Brain microvascular endothelial cell (primary cell): ENCODE measurements at regions not wholly inside any gene's neighbourhood (a gene's known extent, or its start where the extent isn't known, plus 50 kb on each side); places are given as distances from the start of the nearest gene placed in this dataset.

Experiments used
- DNase-seq: peaks from one replicate; pipeline ENCODE4 v3.0.0-alpha.2; 2020
- H3K27ac ChIP-seq: fragments of 250-450 bp; sonication (Bioruptor Pico); 2 replicates; pipeline ENCODE4 v1.5.1; 2020; ENCODE audit warnings: mild to moderate bottlenecking, moderate library complexity
- H3K27me3 ChIP-seq: fragments of 250-450 bp; sonication (Bioruptor Pico); replicated peaks from 2 replicates; pipeline ENCODE4 v1.5.1; 2020; ENCODE audit warnings: mild to moderate bottlenecking
- H3K36me3 ChIP-seq: fragments of 250-450 bp; sonication (Bioruptor Pico); replicated peaks from 2 replicates; pipeline ENCODE4 v1.5.1; 2020; ENCODE audit warnings: mild to moderate bottlenecking
- H3K4me3 ChIP-seq: 2 replicates; pipeline ENCODE4 v1.5.1; 2011; ENCODE audit warnings: low read depth, mild to moderate bottlenecking, control low read depth, low read length, moderate library complexity
- in situ Hi-C: cut with HindIII; loops from 2 replicates; pipeline ENCODE4 v1.10.0; 2017; ENCODE audit warnings: low sequenced_read_pairs, low pct_ligation_motif_present
- TF ChIP-seq, protein P1 (sequence below): IDR thresholded peaks from 2 replicates; pipeline ENCODE4 v1.5.1; 2011; ENCODE audit warnings: low read depth, mild to moderate bottlenecking, moderate library complexity, low read length, control low read depth, inconsistent platforms; ENCODE audit errors: missing control alignments

DNA sequence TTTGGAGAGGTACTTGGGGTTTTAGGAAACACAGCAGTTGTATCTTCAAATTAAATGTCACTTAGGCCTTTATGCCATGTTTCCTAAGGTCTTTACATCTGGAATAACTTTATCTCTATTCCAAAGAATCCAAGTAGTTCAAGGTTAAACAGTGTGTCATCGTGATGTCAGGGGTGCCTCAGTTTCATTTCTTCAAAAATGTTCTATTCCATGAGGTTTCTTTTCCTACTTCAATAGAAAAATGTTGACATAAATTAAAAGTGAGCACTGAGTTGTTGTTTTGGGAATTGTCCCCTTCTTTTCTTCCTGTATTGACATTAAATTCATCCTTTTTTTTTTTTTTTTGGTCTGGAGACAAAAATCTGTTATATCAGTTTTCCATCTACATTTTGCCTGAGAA is 160.6 kb upstream of the C21orf91 start:
- DNase-seq = no peak
- in situ Hi-C loops = no loop called here
- TF ChIP-seq, protein P1, sequence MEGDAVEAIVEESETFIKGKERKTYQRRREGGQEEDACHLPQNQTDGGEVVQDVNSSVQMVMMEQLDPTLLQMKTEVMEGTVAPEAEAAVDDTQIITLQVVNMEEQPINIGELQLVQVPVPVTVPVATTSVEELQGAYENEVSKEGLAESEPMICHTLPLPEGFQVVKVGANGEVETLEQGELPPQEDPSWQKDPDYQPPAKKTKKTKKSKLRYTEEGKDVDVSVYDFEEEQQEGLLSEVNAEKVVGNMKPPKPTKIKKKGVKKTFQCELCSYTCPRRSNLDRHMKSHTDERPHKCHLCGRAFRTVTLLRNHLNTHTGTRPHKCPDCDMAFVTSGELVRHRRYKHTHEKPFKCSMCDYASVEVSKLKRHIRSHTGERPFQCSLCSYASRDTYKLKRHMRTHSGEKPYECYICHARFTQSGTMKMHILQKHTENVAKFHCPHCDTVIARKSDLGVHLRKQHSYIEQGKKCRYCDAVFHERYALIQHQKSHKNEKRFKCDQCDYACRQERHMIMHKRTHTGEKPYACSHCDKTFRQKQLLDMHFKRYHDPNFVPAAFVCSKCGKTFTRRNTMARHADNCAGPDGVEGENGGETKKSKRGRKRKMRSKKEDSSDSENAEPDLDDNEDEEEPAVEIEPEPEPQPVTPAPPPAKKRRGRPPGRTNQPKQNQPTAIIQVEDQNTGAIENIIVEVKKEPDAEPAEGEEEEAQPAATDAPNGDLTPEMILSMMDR = no peak
- Histone ChIP-seq H3K36me3 (no peaks in the 10 kb centered on the region), H3K27me3 (no peaks in the 10 kb centered on the region), H3K27ac (no peak overlapping the region), H3K4me3 (no peak overlapping the region)

DNA sequence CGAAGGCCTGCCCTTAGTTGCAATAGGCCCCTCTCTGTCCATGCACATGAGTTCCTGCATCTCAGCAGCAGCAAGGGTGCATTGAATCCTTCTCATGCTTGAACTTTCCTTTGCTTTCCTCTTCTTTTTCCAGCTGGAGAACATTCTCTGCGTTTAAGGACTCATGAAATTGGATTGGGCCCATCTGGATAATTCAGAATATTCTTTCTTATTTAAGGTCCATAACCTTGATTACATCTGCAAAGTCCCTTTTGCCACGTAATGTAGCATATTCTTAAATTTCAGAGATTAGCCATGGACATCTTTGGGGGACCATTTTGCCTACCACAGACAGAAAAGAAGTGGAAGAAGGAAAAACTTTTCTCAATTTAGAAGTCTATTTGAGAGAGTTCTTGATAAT is 159.7 kb upstream of the C21orf91 start:
- no peak for DNase-seq
- TF ChIP-seq, protein P1 = no peak
- in situ Hi-C loops = no loop called here
- no peak overlapping the region for H3K27ac ChIP-seq
- H3K27me3 ChIP-seq = no peaks in the 10 kb centered on the region
- no peak overlapping the region for H3K4me3 ChIP-seq
- H3K36me3 ChIP-seq = no peaks in the 10 kb centered on the region

GRCh38 chr21:17976691-17977090 is 157.5 kb upstream of the C21orf91 start:
- H3K4me3 ChIP-seq = no peak overlapping the region
- in situ Hi-C loops = no loop called here
- H3K36me3 ChIP-seq = no peaks in the 10 kb centered on the region
- H3K27me3 ChIP-seq = no peaks in the 10 kb centered on the region
- H3K27ac ChIP-seq = no peak overlapping the region
- TF ChIP-seq, protein P1 = no peak
- DNase-seq = no peak

- no peak overlapping the region for H3K27ac ChIP-seq
- in situ Hi-C loops = no loop called here
- no peak overlapping the region for H3K4me3 ChIP-seq
- no peak for DNase-seq
- no peaks in the 10 kb centered on the region for H3K36me3 ChIP-seq
- H3K27me3 ChIP-seq = no peaks in the 10 kb centered on the region
- TF ChIP-seq, protein P1 = no peak
Observed at GRCh38 chr21:17976139-17976538, 157.0 kb upstream of the C21orf91 start.

- no peak overlapping the region for H3K27ac ChIP-seq
- H3K4me3 ChIP-seq = no peak overlapping the region
- no peaks in the 10 kb centered on the region for H3K27me3 ChIP-seq
- in situ Hi-C loops = no loop called here
- TF ChIP-seq, protein P1 = no peak
- no peaks in the 10 kb centered on the region for H3K36me3 ChIP-seq
- no peak for DNase-seq
Observed at GRCh38 chr21:17967319-17967718, 148.2 kb upstream of the C21orf91 start.

DNA sequence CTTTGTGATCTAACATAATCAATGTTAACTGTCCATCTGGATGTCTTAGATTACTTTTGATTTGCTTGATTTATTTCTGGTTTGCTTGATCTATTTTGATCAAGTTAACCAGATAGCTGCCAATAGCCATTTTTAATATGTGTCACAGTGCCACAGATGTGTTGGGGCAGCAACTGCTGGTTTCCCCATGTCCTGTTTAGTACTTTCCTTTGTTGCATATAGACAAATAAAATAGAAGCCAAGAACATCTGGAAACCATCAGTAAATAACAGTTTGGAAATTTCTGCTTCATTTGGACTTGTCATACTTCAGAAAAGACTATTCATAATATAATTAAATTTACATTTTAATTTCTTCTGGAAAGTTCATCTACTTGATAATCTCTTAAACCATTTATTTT is 145.6 kb upstream of the C21orf91 start:
- in situ Hi-C loops = no loop called here
- H3K27ac ChIP-seq = no peak overlapping the region
- TF ChIP-seq, protein P1 = no peak

More for the DNA sequence above, 145.6 kb upstream of the C21orf91 start:
- Histone ChIP-seq H3K4me3 (no peak overlapping the region), H3K36me3 (no peaks in the 10 kb centered on the region), H3K27me3 (no peaks in the 10 kb centered on the region)
- no peak for DNase-seq
